ENCODE measurements at regions not wholly inside any gene's neighbourhood (a gene's known extent, or its start where the extent isn't known, plus 50 kb on each side); places are given as distances from the start of the nearest gene placed in this dataset.

DNA sequence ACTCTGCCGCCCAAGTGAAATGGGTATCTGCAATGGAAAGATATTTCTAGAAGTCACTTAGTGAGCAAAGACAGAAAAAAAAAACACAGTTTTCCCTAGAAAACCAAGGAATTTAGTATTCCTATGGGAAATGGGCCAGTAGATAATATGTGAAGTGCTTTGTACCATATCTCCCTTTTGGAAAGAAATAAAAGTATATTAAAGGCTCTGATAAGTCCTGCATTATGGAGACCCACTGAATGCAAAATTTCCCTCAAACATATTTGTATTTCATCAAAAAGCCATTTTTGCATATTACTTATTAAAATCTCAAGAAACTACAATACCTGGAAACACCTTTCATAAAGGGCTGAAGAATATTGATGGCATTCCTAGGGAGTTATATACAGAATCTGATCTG is 51.6 kb upstream of the DYNLRB2 start:
- no peak for DNase-seq (ENCODE audit: low read depth in 2 of 2)

DNA sequence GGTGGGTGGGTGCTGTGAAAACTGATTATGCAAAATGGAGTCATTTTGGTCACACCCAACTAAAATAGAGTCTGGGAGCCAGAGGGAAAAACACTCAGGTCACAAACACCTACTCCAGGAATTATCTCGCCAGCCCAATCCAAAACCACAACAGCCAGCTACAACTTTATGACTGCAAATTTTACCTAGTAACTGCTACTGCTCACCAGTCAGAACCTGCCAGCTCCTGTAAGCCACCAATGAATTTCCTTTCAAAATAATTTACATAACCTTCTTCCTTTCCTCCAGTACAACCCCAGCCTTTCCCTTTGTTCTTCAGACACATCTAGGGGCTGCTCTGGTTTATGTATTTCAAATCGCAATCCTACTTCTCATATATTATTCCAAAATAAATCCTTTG is 52.6 kb upstream of the DYNLRB2 start:
- DNase-seq (ENCODE audit: low read depth in 2 of 2): no peak

DNA sequence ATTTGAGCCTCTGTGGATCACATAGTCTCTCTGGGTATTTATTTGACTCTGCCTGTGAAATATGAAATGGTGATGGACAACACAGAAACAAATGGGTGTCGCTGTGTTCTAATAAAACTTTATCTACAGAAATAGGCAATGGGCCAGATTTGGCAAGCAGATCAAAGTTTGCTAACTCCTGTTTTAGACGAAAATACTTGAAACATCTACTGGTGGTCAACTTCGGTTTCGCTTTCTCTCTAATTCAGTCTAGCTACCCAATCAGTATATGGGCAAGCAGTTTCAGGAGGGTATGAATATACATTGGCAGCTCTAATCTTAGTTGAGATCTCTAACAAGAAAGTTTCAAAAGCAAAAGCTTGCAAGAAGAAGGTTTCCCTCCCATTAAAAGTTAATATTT is 60.1 kb upstream of the DYNLRB2 start:
- DNase-seq (ENCODE audit: low read depth in 2 of 2): no peak

DNA sequence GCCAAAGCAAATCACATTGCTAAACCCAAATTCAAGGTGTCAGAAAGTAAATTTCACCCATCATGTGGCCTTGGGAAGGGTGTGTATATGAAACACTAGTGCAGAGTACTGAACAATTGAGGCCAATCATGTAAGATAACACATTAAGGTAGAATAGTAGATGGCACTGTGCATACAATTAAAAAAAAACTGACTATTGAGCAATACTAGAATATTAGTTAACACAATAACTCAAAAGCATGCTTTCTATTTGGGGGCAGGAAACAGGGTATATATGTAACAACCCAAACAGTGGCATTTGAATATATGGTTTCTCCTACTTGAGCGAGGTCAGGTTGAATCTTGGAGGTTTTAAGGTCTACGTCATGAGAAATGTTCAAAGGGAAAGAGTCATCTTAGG is 63.0 kb upstream of the DYNLRB2 start:
- DNase-seq (ENCODE audit: low read depth in 2 of 2): no peak

DNA sequence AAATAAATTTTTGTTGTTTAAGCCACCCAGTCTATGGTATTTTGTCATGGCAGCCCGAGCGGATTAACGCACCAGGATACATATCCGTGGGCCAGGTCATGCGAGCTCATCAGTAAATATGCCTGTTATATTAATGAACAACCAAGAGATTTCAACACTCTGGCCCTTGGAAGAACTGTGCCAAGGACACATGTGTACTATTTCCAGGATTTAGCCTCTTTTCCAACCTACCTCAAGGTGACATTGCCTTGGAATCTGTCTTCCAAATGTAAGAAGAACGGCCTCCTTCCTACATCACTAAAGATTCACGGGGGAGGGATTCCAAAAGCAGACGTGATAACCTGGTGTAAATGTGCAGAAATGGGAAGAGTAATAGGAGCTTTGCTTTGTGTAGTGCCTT is 72.8 kb upstream of the DYNLRB2 start:
- no peak for DNase-seq (ENCODE audit: low read depth in 2 of 2)

DNA sequence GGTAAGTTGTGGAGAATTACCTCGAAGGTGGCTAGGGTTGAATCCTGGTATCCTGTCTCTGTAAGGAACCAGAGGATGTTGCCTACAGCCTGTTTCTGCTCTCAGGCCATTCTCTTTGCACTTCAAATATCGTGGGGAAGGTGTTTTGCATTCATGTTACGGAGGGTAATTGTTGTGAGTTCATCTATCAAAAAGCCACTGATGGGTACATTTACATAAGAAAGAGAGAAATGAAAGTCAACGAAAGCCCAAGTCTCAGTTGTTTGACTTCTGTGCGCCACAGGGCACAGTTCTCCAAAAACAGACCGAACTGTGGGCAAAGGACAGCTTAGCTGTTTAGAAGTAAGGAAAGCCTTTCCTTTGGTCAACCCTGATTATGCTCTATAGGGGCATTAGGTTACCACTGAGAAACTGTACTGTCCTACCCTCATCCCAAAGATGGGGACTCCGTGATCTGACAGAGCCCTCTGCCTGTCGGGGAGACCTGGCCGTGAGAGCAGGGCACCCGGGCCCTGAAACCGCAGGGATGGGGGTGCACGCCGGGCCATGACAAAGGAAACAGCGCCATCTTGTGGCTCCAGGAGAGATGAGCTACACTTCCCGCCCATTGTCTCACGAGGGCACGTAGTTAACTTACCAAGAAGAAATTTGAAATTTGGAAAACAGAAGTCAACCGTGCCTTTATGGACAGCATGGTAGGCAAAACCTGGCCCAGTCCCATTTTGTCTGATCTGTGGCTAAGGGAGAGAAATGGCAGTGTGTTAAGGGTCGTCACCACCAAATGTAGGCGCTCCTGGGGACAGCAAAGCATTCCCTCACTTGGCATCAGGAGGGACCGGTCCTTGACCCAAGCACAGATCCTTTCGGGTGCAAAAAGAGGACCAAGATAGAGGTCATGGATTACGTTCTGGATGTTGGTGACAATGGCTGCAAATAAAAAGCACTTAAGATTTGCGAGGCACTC is 74.5 kb upstream of the DYNLRB2 start:
- DNase-seq (ENCODE audit: low read depth in 2 of 2): peak; percentile 31 to 62

DNA sequence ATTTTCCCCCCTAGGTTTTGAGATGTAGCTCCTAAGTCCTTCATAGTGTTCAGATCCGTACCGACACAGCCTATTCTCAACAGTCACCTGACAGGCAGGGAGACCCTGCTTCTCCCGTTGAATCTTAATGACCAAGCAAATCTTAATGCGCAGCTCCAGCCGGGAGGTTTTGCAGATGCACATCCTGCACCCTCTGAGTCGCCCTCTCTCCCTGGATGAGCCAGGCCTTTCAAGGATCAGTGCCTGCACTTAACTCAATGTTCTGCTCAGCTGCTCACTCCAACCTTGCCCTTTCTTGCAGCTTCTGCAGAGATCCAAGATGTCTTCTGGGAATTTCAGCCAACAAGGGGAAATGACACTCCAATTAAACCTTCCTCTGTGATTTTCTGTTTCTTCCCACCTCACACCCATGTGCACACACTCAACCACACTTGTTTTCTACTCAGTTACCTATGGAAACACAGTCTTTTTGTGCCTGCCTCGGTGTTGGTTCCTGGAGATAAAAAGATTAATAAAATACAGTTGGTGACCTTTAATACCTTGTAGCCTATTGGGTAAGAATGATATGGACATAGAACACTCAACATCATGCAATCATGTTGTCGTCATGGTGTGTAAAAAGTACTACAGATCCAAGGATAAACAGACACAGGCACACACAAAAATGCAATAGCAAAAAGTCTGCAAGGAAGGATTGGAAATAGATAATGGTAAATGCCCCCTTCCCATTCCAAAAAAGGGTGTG is 76.9 kb upstream of the DYNLRB2 start:
- DNase-seq (ENCODE audit: low read depth in 2 of 2): no peak

DNA sequence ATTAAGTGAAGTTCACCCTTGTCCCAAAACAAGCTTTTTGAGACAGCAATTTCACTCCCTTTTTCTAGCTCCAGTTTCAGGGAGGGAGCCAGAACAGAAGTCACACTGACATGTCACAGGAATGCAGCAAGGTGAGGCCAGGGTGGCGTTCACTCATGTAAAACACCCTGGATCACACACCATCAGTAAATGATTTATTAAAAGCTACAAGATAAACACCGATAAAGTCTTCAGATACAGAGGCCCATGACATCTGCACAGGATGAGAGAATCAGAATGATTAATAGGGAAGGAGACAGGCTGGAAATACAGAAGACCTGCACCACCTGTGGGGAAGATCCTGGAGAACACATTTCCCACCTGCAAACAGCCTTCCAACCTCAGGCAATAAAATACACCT is 77.5 kb upstream of the DYNLRB2 start:
- no peak for DNase-seq (ENCODE audit: low read depth in 2 of 2)

DNA sequence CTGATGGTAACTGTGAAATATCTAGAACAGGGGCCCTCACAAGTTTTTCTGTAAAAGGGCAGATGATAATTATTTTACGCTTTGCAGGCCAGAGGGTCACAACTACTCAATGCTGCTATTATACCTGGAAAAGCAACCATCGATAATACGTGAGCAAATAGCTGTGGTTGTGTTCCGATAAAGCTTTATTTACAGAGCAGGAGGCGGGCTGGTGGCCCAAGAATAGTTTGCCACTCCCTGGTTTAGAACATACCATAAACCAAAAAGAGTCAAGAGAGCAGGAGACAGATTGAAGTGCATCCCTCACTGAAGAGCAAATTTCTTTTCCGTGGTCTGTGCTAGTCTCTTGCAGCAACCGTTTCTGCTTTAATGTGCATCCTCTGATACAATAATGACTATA is 77.9 kb upstream of the DYNLRB2 start:
- DNase-seq (ENCODE audit: low read depth in 2 of 2): no peak

DNA sequence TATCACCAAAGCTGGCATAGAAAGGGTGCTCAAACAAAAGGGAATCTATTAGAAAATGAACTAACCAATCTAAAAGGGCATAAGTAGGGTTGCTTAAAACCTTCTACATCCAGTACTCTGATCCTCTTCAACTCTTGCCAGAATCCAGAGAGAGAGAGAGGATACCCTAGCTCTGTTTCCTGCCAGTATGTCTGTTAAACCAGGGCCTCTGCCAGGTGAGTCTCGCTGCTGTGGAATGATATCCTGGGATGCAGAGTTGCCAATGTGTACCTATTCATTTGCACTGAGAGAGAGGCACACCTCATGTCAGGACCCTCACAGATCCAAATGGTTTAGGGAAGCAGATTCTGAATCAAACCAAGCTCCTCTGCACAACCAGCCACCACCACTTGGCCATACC is 79.8 kb upstream of the DYNLRB2 start:
- no peak for DNase-seq (ENCODE audit: low read depth in 2 of 2)

DNA sequence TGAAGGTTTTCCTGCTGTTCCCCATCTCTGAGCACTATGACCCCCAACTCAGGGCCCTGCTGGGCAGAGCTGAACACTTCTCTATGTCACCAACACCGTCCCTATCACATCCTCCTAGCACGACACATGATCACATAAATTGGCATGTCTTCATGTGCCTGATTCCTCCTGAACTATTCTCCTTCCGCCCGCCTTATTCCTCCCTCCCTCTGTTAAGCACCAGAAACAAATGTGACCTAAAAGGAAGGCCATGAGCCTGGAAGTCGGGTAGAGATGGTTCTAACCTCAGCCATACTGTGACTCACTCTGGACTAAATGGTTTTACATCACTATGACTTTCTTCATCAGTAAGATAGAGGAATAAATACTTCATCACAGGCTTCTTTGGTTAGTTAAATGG is 80.8 kb upstream of the DYNLRB2 start:
- no peak for DNase-seq (ENCODE audit: low read depth in 2 of 2)

DNA sequence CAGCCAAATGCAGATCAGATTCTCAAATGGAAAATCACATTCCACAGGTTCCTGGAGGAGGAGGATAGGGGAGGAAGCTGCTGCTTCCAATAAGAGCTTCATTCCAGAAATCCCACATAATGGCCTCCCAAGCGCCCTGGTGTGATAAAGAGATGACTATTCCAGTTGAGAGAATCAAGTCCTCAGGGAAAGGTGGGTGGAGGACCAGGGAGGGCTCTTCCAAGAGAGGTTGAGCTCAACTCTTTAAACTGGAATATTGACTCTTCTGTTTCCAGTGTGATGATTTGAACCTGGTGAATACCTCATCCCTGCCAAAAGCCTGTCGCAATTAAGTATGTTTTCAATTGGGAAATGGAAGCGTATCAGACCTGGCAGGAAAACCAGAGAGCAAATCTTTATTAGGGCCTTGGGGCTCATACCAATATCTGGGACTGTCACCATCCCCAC is 81.4 kb upstream of the DYNLRB2 start:
- DNase-seq (ENCODE audit: low read depth in 2 of 2): no peak

DNA sequence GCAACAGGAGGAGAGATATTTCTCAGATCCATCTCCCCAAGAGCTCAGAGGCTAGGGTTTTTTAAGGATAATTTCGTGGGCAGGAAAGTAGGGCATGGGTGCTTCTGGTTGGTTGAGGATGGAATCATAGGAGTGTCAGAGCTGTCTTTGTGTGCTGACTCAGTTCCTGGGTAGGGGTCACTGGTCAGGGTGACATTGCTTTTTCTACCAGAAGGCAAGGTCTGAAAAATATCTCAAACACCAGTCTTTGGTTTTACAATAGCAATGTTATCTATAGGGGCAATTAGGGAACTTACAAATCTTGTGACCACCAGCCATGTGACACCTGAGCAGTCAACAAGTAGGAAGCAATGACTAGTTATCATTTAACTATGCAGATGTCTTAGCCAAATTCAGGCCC is 82.9 kb upstream of the DYNLRB2 start:
- no peak for DNase-seq (ENCODE audit: low read depth in 2 of 2)

DNA sequence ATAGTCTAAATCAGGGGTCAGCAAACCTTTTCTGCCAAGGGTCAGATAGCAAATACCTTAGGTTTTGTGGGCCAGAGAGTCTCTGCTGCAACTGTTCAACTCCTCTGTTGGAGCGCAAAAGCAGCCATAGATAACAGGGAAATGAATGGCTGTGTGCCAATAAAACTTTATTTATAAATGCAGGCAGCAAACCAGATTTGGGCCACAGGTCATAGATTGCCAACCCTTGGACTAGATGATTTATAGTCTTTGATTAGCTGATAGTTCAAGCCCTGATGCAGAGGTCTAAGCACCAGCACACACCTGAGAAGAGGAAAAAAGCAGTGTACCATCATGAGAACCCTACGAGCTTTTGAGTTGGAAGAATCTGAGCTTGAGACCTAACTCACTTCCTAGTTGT is 86.0 kb upstream of the DYNLRB2 start:
- DNase-seq (ENCODE audit: low read depth in 2 of 2): no peak

DNA sequence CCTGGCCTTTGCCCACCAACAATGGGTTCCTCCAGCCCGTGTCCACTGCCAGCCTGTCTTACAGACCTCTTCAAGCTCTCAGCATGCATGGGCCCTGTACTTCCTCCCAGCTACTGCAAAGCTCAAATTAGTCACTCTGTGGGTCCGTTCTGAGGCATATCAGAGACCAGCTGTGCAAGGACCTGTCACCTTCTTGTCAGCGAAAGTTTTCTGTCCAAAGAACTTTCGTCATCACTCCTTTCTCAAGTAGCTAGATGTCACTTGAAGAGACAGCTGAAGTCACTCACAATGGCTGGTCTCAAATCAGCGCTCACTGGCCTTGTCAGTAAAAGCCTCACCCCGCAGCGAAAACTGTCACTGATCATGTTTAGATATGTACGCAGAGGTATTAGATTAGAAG is 91.4 kb upstream of the DYNLRB2 start:
- DNase-seq (ENCODE audit: low read depth in 2 of 2): no peak

DNA sequence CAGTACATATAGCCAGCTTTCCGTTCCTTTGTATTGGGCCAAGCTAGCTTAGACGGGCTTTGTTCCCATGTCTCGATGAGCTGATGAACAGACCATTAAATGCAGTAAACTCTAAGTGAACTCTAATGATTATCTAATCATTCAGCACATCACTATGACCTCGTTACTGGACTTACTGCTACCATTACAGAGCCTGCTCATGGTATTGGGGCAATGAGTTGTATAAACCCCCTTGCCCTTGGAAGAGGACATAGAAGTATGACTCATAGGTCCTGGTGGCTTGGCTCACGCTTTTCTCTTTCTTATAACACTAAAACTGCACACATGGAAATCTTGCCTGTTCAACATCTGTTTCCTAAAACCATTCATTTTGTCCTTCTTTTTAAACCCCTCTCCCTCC is 93.6 kb upstream of the DYNLRB2 start:
- DNase-seq (ENCODE audit: low read depth in 2 of 2): no peak

DNA sequence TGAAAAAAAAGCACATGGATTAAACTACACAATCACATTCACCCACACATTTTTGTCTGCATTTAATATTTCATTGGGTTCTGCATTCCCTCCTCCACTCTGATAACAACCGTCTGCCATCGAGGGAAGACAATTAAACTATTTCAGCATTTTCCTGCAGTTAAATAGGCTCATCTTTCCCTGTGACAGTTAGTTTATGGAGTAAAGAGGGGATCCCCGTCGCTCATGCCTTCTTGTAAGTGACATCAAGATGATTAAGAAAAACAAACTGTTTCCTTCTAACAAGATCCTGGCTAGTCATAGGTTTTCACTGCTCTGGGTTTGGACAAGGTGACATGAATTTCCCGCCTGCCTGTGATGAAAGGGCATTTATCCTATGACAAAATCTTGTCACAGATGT is 98.0 kb upstream of the DYNLRB2 start:
- no peak for DNase-seq (ENCODE audit: low read depth in 2 of 2)

DNA sequence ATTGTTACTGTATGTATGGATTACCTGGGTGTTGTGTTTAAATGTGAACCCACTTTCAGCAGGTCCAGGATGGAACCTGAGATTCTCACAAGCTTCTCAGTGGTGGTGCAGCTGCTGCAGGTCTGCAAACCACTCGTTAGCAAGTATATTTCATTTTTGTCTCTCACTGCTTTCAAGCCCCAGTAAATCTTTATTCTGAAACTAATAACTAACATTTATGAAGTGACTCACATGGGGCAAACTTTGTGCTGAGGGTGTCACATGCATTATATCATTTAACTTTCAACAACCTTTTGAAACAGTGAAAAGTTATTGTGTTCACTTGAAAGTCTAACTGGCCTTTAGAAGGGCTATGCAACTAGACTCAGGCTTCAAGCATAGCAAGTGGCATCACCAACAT is 98.9 kb upstream of the DYNLRB2 start:
- DNase-seq (ENCODE audit: low read depth in 2 of 2): no peak

DNA sequence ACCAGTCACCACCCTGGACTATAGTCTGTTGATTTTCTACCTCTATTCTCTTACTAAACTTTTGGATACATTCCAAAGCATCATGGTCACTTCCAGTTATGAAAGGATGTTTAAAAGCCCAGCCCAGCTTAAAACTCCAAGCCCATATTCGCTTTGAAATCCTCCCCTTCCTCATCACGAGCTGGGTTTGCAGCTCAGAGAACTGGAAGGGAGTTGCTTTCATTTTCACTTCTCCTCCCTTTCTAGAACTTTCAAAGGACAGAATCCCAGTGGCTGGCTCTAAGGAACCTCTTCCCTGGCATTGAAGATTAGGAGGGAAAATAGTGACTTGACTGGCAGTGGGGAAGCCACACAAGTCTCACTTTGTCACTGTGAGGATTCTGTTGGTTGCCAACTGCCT is 100.1 kb upstream of the DYNLRB2 start:
- no peak for DNase-seq (ENCODE audit: low read depth in 2 of 2)

DNA sequence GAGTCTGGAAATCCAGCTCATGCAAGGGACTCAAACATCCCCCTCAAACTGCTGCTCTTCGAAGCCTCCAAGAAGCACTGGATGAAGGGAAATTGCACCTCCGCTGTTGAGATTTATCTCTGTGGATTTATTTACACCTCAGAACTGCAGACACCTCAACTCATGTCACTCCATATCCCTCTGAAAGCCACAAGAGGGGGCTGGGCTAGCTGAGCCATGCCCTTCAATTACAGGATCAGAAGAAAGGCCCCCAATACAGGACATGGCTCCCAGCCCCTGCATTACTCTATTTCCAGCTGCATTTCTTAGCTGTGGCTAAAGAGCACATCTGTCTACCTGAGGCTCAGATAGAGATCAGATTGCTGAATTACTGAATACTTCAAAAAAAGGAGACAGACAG is 103.1 kb upstream of the DYNLRB2 start:
- DNase-seq (ENCODE audit: low read depth in 2 of 2): no peak

DNA sequence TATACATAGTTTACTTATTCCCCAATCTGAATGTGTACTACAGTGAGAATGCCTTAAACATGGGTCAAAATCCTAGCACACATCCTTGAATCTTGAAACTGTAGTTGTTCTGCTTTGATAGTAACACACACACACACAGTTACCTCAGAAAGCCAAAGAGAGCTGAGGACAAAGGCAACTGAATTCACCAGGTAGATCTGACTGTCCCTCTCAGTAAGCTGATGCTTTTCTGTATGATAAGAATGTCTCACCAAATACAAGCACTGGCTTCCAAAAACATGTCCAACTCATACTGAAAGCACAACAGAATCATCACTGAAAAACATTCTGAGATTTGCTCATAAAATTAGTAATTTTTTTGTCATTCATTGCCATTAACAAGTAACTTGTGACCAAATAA is 104.3 kb upstream of the DYNLRB2 start:
- no peak for DNase-seq (ENCODE audit: low read depth in 2 of 2)

DNA sequence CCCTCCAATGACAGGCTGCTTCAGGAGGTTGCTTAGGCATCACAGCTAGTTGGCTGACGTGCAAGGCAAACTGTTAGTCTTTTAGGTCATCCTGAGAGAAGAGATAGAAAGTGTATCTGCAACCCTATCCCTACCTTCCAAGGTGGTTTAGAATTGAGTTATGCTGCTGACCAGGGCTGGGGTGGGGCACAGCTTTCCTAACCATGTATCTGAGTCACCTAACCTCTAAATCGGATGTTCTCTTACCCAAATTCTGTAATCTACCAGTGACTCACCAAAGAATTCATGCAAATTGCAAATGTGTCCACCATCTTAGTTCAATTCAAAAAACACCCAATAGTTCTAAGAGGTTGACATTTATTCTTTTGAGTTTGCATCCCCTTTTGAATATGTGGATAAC is 107.2 kb upstream of the DYNLRB2 start:
- no peak for DNase-seq (ENCODE audit: low read depth in 2 of 2)

DNA sequence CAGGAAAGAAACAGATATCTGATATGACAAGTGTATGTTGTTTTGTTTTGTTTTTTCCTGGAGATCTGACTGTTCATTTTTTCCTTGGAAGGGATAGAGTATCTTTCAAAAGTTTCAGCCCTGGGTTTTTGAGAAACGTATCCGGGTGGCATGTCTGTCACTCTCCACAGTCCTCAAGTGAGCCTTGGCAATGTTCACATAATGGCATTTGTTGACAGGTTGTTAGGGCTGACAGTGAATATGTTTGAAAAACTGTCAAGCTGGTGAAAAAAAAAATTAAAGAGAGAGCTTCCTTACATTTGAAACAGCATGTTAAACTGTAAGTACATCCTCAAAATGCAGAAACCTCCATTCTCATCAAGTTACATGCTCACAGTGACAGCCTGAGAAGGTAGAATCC is 113.0 kb upstream of the DYNLRB2 start:
- DNase-seq (ENCODE audit: low read depth in 2 of 2): no peak

Measured in dermis microvascular lymphatic vessel endothelial cell (primary cell).